22Rv1 (cell line): ENCODE measurements at regions not wholly inside any gene's neighbourhood (a gene's known extent, or its start where the extent isn't known, plus 50 kb on each side); places are given as distances from the start of the nearest gene placed in this dataset.

Experiments
- H3K27ac ChIP-seq: fragments of 450-650 bp; 2 replicates; pipeline ENCODE4 v1.5.1; 2017
- CTCF ChIP-seq: fragments of 450-650 bp; IDR thresholded peaks from 2 replicates; pipeline ENCODE4 v1.5.1; 2017; ENCODE audit warnings: mild to moderate bottlenecking
- ZFX ChIP-seq: fragments of 450-650 bp; IDR thresholded peaks from 2 replicates; pipeline ENCODE4 v1.6.1; 2017; ENCODE audit warnings: antibody characterized with exemption, borderline replicate concordance

GRCh38 chrY:7871304-7871932 is 959.9 kb upstream of the AMELY start:
- TF ChIP-seq ZFX (no peak), CTCF (no peak)
- H3K27ac ChIP-seq = no peak overlapping the region

GRCh38 chrY:7866976-7867375 is 955.4 kb upstream of the AMELY start:
- TF ChIP-seq ZFX = no peak
- TF ChIP-seq CTCF = no peak
- H3K27ac ChIP-seq = no peak overlapping the region

- no peak overlapping the region for H3K27ac ChIP-seq
- TF ChIP-seq ZFX (no peak), CTCF (no peak)
These were observed 949.4 kb upstream of the AMELY start for GRCh38 chrY:7860781-7861614.

- no peak overlapping the region for H3K27ac ChIP-seq
- TF ChIP-seq ZFX = no peak
- no peak for TF ChIP-seq CTCF
These were observed 938.6 kb upstream of the AMELY start for GRCh38 chrY:7850191-7850590.

DNA sequence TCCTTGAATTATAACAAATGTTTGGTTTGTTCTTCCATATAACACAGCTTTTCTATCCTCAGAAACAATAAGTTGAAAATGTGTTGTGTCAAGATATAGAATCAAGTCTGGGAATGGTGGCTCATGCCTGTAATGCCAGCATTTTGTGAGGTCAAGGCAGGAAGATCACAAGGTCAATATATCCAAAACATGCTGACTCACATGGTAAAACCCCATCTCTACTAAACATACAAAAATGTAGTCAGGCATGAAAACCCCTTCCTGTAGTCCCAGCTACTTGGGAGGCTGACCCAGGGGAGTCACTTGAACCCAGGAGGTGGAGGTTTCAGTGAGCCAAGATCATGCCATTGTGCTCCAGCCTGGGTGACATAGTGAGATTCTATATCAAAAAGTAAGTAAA is 934.2 kb upstream of the AMELY start:
- no peak for TF ChIP-seq CTCF
- TF ChIP-seq ZFX = no peak
- H3K27ac ChIP-seq = no peak overlapping the region

DNA sequence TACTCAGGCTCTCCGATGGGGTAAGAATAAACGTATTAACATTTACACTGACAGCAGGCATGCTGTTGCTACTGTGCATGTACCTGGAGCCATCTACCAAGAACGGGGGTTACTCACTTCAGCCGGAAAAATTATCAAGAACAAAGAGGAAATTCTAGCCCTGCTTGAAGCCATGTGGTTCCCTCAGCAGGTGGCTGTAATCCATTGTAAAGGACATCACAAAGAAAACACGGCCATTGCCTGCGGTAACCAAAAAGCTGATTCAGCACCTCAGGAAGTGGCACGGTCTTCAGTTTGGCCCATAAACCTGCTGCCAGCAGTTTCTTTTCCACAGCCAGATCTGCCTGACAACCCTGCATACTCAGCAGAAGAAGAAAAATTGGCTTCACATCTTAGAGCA is 925.5 kb upstream of the AMELY start:
- H3K27ac ChIP-seq = no peak overlapping the region
- TF ChIP-seq ZFX (no peak), CTCF (no peak)

GRCh38 chrY:7836366-7836765 is 924.8 kb upstream of the AMELY start:
- TF ChIP-seq CTCF (no peak), ZFX (no peak)
- H3K27ac ChIP-seq = no peak overlapping the region
